ENCODE measurements at regions not wholly inside any gene's neighbourhood (a gene's known extent, or its start where the extent isn't known, plus 50 kb on each side); places are given as distances from the start of the nearest gene placed in this dataset.
"Not testable (repeated sequence)": the region's sequence is repeated elsewhere in the genome, so short reads cannot be mapped to it uniquely, and the experiment has no call there.

GRCh38 chr5:107072440-107072839 lies 598.3 kb downstream of the EFNA5 start:
- no peak for DNase-seq (ENCODE audit: low spot score)

- DNase-seq (ENCODE audit: low spot score), result no peak
Measured at GRCh38 chr5:107068782-107069181, 602.0 kb downstream of the EFNA5 start.

GRCh38 chr5:107067395-107067794 lies 603.3 kb downstream of the EFNA5 start:
- DNase-seq (ENCODE audit: low spot score), result peak; percentile 49

GRCh38 chr5:107063511-107063910 lies 607.2 kb downstream of the EFNA5 start:
- DNase-seq (ENCODE audit: low spot score), result no peak

- DNase-seq (ENCODE audit: low spot score), result no peak
Measured at GRCh38 chr5:107058803-107059202, 611.9 kb downstream of the EFNA5 start.

GRCh38 chr5:107058235-107058634 lies 612.5 kb downstream of the EFNA5 start:
- DNase-seq (ENCODE audit: low spot score), result no peak

GRCh38 chr5:107056278-107056677 lies 614.5 kb downstream of the EFNA5 start:
- no peak for DNase-seq (ENCODE audit: low spot score)

GRCh38 chr5:107047048-107047447 lies 623.7 kb downstream of the EFNA5 start:
- DNase-seq (ENCODE audit: low spot score), result no peak

GRCh38 chr5:107043665-107044064 lies 627.1 kb downstream of the EFNA5 start:
- no peak for DNase-seq (ENCODE audit: low spot score)

GRCh38 chr5:107040907-107041306 lies 629.8 kb downstream of the EFNA5 start:
- DNase-seq (ENCODE audit: low spot score), result no peak

- no peak for DNase-seq (ENCODE audit: low spot score)
Measured at GRCh38 chr5:107032629-107033028, 638.1 kb downstream of the EFNA5 start.

GRCh38 chr5:107028938-107029337 lies 641.8 kb downstream of the EFNA5 start:
- DNase-seq (ENCODE audit: low spot score), result no peak

GRCh38 chr5:107025712-107026497 lies 644.8 kb downstream of the EFNA5 start:
- DNase-seq (ENCODE audit: low spot score), result no peak

GRCh38 chr5:107023732-107024131 lies 647.0 kb downstream of the EFNA5 start:
- DNase-seq (ENCODE audit: low spot score), result no peak

- DNase-seq (ENCODE audit: low spot score), result no peak
Measured at GRCh38 chr5:107021575-107021974, 649.2 kb downstream of the EFNA5 start.

GRCh38 chr5:107020626-107021025 lies 650.1 kb downstream of the EFNA5 start:
- no peak for DNase-seq (ENCODE audit: low spot score)

- DNase-seq (ENCODE audit: low spot score), result no peak
Measured at GRCh38 chr5:107017616-107018015, 653.1 kb downstream of the EFNA5 start.

- DNase-seq (ENCODE audit: low spot score), result no peak
Measured at GRCh38 chr5:107012371-107012770, 658.4 kb downstream of the EFNA5 start.

GRCh38 chr5:107011605-107012004 lies 659.1 kb downstream of the EFNA5 start:
- no peak for DNase-seq (ENCODE audit: low spot score)

GRCh38 chr5:107010060-107010459 lies 660.7 kb downstream of the EFNA5 start:
- DNase-seq (ENCODE audit: low spot score), result no peak

GRCh38 chr5:107005653-107006052 lies 665.1 kb downstream of the EFNA5 start:
- DNase-seq (ENCODE audit: low spot score), result no peak

- DNase-seq (ENCODE audit: low spot score), result no peak
Measured at GRCh38 chr5:107005161-107005560, 665.6 kb downstream of the EFNA5 start.

GRCh38 chr5:107002115-107002514 lies 668.6 kb downstream of the EFNA5 start:
- no peak for DNase-seq (ENCODE audit: low spot score)

GRCh38 chr5:106999506-106999905 lies 671.2 kb downstream of the EFNA5 start:
- DNase-seq (ENCODE audit: low spot score), result not testable (repeated sequence)
